H9 (cell line): ENCODE measurements at regions not wholly inside any gene's neighbourhood (a gene's known extent, or its start where the extent isn't known, plus 50 kb on each side); places are given as distances from the start of the nearest gene placed in this dataset.

Source experiments
- DNase-seq: peaks from one replicate; pipeline ENCODE4 v3.0.0-alpha.2; 2017
- H2AFZ ChIP-seq: one replicate; pipeline ENCODE4 v1.6.1; 2013; ENCODE audit warnings: mild to moderate bottlenecking, low read length, control low read depth, moderate library complexity
- H2AK5ac ChIP-seq: 2 replicates; pipeline ENCODE4 v1.6.1; 2013; ENCODE audit warnings: low read length, control low read depth, mixed read lengths; ENCODE audit not compliant: insufficient read length
- H2BK120ac ChIP-seq: one replicate; pipeline ENCODE4 v1.6.1; 2013; ENCODE audit warnings: low read depth, mild to moderate bottlenecking, low read length, control low read depth, inconsistent platforms; ENCODE audit not compliant: poor library complexity, severe bottlenecking
- H2BK12ac ChIP-seq: 2 replicates; pipeline ENCODE4 v1.6.1; 2013; ENCODE audit warnings: low read length, control low read depth, mixed read lengths, low read depth; ENCODE audit not compliant: insufficient read length
- H2BK15ac ChIP-seq: 2 replicates; pipeline ENCODE4 v1.6.1; 2013; ENCODE audit warnings: low read depth, low read length, control low read depth
- H2BK20ac ChIP-seq: one replicate; pipeline ENCODE4 v1.6.1; 2013; ENCODE audit warnings: low read depth, mild to moderate bottlenecking, low read length, control low read depth, inconsistent platforms; ENCODE audit not compliant: poor library complexity, severe bottlenecking
- H2BK5ac ChIP-seq: 2 replicates; pipeline ENCODE4 v1.6.1; 2013; ENCODE audit warnings: low read length, control low read depth, mixed read lengths; ENCODE audit not compliant: insufficient read length
- H3K14ac ChIP-seq: 2 replicates; pipeline ENCODE4 v1.6.1; 2013; ENCODE audit warnings: low read length, control low read depth; ENCODE audit not compliant: insufficient read depth
- H3K18ac ChIP-seq: 2 replicates; pipeline ENCODE4 v1.6.1; 2013; ENCODE audit warnings: low read depth, mild to moderate bottlenecking, mixed read lengths, low read length, control low read depth; ENCODE audit not compliant: insufficient read length
- H3K23ac ChIP-seq: 2 replicates; pipeline ENCODE4 v1.6.1; 2013; ENCODE audit warnings: low read length, control low read depth, mixed read lengths, low read depth; ENCODE audit not compliant: insufficient read length
- H3K23me2 ChIP-seq: 2 replicates; pipeline ENCODE4 v1.6.1; 2013; ENCODE audit warnings: low read depth, mild to moderate bottlenecking, mixed read lengths, low read length, control low read depth; ENCODE audit not compliant: insufficient read length, poor library complexity, severe bottlenecking
- H3K27ac ChIP-seq: 2 replicates; pipeline ENCODE4 v1.5.1; 2013; ENCODE audit warnings: low read length, control low read depth, mixed read lengths, low read depth; ENCODE audit not compliant: insufficient read length
- H3K27me3 ChIP-seq: 2 replicates; pipeline ENCODE4 v1.6.1; 2013; ENCODE audit warnings: low read length, control low read depth, inconsistent platforms; ENCODE audit not compliant: insufficient read depth
- H3K4ac ChIP-seq: 2 replicates; pipeline ENCODE4 v1.6.1; 2013; ENCODE audit warnings: low read depth, mild to moderate bottlenecking, control low read depth, inconsistent platforms, low read length, moderate library complexity
- H3K4me1 ChIP-seq: 2 replicates; pipeline ENCODE4 v1.6.1; 2013; ENCODE audit warnings: low read length, control low read depth, inconsistent platforms; ENCODE audit not compliant: insufficient read depth
- H3K4me2 ChIP-seq: 2 replicates; pipeline ENCODE4 v1.6.1; 2013; ENCODE audit warnings: low read length, control low read depth, mixed read lengths; ENCODE audit not compliant: insufficient read length, insufficient read depth
- H3K56ac ChIP-seq: 2 replicates; pipeline ENCODE4 v1.6.1; 2013; ENCODE audit warnings: low read depth, mild to moderate bottlenecking, mixed read lengths, low read length, control low read depth; ENCODE audit not compliant: insufficient read length
- H3K79me1 ChIP-seq: 2 replicates; pipeline ENCODE4 v1.6.1; 2013; ENCODE audit warnings: low read depth, mild to moderate bottlenecking, moderate library complexity, low read length, control low read depth, inconsistent platforms; ENCODE audit not compliant: insufficient read depth, poor library complexity, severe bottlenecking
- H3K79me2 ChIP-seq: 2 replicates; pipeline ENCODE4 v1.6.1; 2013; ENCODE audit warnings: low read length, control low read depth, inconsistent platforms; ENCODE audit not compliant: insufficient read depth
- H3K9ac ChIP-seq: 2 replicates; pipeline ENCODE4 v1.6.1; 2013; ENCODE audit warnings: low read length, control low read depth, mixed read lengths; ENCODE audit not compliant: insufficient read length; ENCODE audit errors: extremely low read depth
- H3K9me3 ChIP-seq: one replicate; pipeline ENCODE4 v1.6.1; 2013; ENCODE audit warnings: low read depth, low read length, inconsistent platforms; ENCODE audit not compliant: control insufficient read depth
- H3T11ph ChIP-seq: one replicate; pipeline ENCODE4 v1.6.1; 2013; ENCODE audit warnings: mild to moderate bottlenecking, low read length, control low read depth, inconsistent platforms
- H4K20me1 ChIP-seq: one replicate; pipeline ENCODE4 v1.6.1; 2013; ENCODE audit not compliant: control insufficient read depth, insufficient read length, insufficient read depth
- H4K5ac ChIP-seq: 2 replicates; pipeline ENCODE4 v1.6.1; 2013; ENCODE audit warnings: low read depth, mild to moderate bottlenecking, mixed read lengths, low read length, control low read depth; ENCODE audit not compliant: insufficient read length
- H4K8ac ChIP-seq: replicated peaks from 2 replicates; pipeline ENCODE4 v1.6.1; 2013; ENCODE audit warnings: low read length, control low read depth, mixed read lengths, low read depth; ENCODE audit not compliant: insufficient read length
- H4K91ac ChIP-seq: 2 replicates; pipeline ENCODE4 v1.6.1; 2013; ENCODE audit warnings: low read depth, mild to moderate bottlenecking, moderate library complexity, mixed read lengths, low read length, control low read depth; ENCODE audit not compliant: insufficient read length
- H3K27ac Mint-ChIP-seq, 3 experiments: 2 replicates in 2 of 3; 3 replicates in 1 of 3; pipeline ENCODE4 v1.8.0; 2020 to 2021; ENCODE audit warnings: mixed read lengths in 3 of 3, mild to moderate bottlenecking in 1 of 3, moderate library complexity in 1 of 3
- H3K27me3 Mint-ChIP-seq: 2 replicates; pipeline ENCODE4 v1.8.0; 2021; ENCODE audit warnings: low read depth, mild to moderate bottlenecking, moderate library complexity, mixed read lengths
- H3K36me3 Mint-ChIP-seq, 3 experiments: 2 replicates in 2 of 3; 3 replicates in 1 of 3; pipeline ENCODE4 v1.8.0; 2020 to 2021; ENCODE audit warnings: low read depth in 3 of 3, mixed read lengths in 3 of 3; ENCODE audit not compliant: insufficient read depth in 1 of 3
- H3K4me1 Mint-ChIP-seq, 2 experiments: 2 replicates each; pipeline ENCODE4 v1.8.0; 2020; ENCODE audit warnings: mixed read lengths in 2 of 2
- H3K4me3 Mint-ChIP-seq, 2 experiments: 2 replicates in 1 of 2; 3 replicates in 1 of 2; pipeline ENCODE4 v1.8.0; 2020 to 2021; ENCODE audit warnings: mild to moderate bottlenecking in 2 of 2, mixed read lengths in 2 of 2, moderate library complexity in 1 of 2
- H3K9me3 Mint-ChIP-seq, 2 experiments: 2 replicates in 1 of 2; 3 replicates in 1 of 2; pipeline ENCODE4 v1.8.0; 2020; ENCODE audit warnings: mild to moderate bottlenecking in 2 of 2, mixed read lengths in 2 of 2, moderate library complexity in 1 of 2
- WGBS: extraction: QIAGEN DNeasy Blood & Tissue Kit; methylation state at CpG from one replicate; pipeline ENCODE4 v1.1.7; 2013; ENCODE audit warnings: missing lambda C conversion rate, low lambda C conversion rate, mixed read lengths; ENCODE audit not compliant: insufficient read length; ENCODE audit errors: extremely low coverage; 5-methylcytosine and 5-hydroxymethylcytosine counted together
- TF ChIP-seq, protein P1 (sequence below): fragments of 200-600 bp; sonication (generic); conservative IDR thresholded peaks from 3 replicates; pipeline ENCODE4 v1.8.0; 2021; ENCODE audit warnings: antibody characterized with exemption, mild to moderate bottlenecking

- Histone ChIP-seq H3K4me1 (no peaks in the 10 kb centered on the region), H2BK15ac (no peak overlapping the region), H2AK5ac (no peak overlapping the region), H3K23ac (no peak overlapping the region), H2BK20ac (no peak overlapping the region), H3K9ac (no peak overlapping the region), H2BK12ac (no peak overlapping the region), H3K18ac (no peak overlapping the region), H2BK5ac (no peak overlapping the region), H4K8ac (no peak overlapping the region), H3K56ac (no peak overlapping the region), H3K4me2 (no peak overlapping the region), H4K20me1 (no peaks in the 10 kb centered on the region), H3T11ph (no peak overlapping the region), H3K9me3 (no peaks in the 10 kb centered on the region), H2BK120ac (no peak overlapping the region), H3K4ac (no peak overlapping the region), H4K91ac (no peak overlapping the region), H3K79me1 (no peaks in the 10 kb centered on the region), H3K27me3 (no peaks in the 10 kb centered on the region), H3K27ac (no peak overlapping the region), H3K14ac (no peak overlapping the region), H2AFZ (no peak overlapping the region), H3K79me2 (no peaks in the 10 kb centered on the region), H3K23me2 (no peaks in the 10 kb centered on the region), H4K5ac (no peak overlapping the region)
- 0 out of 5 replicates have a peak, but pooled peaks cover 0 to 6% of the 10 kb centered on the region in 2 experiments for H3K9me3 Mint-ChIP-seq
- WGBS: no CpG with 5 or more reads among the region's 5 CpGs
- no peaks in the 10 kb centered on the region for H3K27me3 Mint-ChIP-seq
- peaks cover 38 to 39% of the 10 kb centered on the region in 2 experiments for H3K4me1 Mint-ChIP-seq
- DNase-seq: no peak
- H3K27ac Mint-ChIP-seq: no peak overlapping the region
- TF ChIP-seq, protein P1, sequence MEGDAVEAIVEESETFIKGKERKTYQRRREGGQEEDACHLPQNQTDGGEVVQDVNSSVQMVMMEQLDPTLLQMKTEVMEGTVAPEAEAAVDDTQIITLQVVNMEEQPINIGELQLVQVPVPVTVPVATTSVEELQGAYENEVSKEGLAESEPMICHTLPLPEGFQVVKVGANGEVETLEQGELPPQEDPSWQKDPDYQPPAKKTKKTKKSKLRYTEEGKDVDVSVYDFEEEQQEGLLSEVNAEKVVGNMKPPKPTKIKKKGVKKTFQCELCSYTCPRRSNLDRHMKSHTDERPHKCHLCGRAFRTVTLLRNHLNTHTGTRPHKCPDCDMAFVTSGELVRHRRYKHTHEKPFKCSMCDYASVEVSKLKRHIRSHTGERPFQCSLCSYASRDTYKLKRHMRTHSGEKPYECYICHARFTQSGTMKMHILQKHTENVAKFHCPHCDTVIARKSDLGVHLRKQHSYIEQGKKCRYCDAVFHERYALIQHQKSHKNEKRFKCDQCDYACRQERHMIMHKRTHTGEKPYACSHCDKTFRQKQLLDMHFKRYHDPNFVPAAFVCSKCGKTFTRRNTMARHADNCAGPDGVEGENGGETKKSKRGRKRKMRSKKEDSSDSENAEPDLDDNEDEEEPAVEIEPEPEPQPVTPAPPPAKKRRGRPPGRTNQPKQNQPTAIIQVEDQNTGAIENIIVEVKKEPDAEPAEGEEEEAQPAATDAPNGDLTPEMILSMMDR: no peak
- H3K4me3 Mint-ChIP-seq: no peak overlapping the region
- peaks cover 0 to 5% (median 2%) of the 10 kb centered on the region in 3 experiments; a peak in 5 of 7 replicates for H3K36me3 Mint-ChIP-seq
Observed at GRCh38 chr5:82596451-82596850, 318.3 kb upstream of the RPS23 start.
